HG03378 (cell line): ENCODE measurements at regions not wholly inside any gene's neighbourhood (a gene's known extent, or its start where the extent isn't known, plus 50 kb on each side); places are given as distances from the start of the nearest gene placed in this dataset.
"Not testable (repeated sequence)": the region's sequence is repeated elsewhere in the genome, so short reads cannot be mapped to it uniquely, and the experiment has no call there.

ENCODE experiments used
- ATAC-seq: cut with Tn5 transposase; IDR thresholded peaks from one replicate; pipeline ENCODE4 v1.9.1; 2021; ENCODE audit warnings: mild to moderate bottlenecking, moderate library complexity; ENCODE audit not compliant: unreplicated experiment

DNA sequence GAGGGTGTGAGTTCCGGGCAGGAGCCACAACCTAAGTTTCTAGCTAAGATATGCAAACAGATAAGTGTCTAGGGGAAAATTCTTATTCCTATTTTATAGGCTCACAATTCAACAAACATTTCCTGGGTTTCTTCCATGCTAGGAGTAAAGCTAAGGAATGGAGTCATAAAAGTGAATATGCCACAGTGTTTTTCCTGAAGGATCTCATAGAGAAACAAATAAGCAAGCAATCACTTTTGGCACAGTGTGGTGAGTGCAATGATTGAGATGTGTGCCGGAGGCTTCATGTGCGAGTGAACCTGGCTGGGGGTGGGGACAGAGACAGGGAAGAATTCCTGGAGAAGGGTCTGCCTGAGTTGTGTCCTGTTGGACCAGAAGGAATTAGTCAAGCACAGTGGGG is 147.4 kb downstream of the TENT5C start:
- ATAC-seq: no peak

- ATAC-seq: no peak
These were observed 147.8 kb downstream of the TENT5C start for GRCh38 chr1:117753652-117754051.

DNA sequence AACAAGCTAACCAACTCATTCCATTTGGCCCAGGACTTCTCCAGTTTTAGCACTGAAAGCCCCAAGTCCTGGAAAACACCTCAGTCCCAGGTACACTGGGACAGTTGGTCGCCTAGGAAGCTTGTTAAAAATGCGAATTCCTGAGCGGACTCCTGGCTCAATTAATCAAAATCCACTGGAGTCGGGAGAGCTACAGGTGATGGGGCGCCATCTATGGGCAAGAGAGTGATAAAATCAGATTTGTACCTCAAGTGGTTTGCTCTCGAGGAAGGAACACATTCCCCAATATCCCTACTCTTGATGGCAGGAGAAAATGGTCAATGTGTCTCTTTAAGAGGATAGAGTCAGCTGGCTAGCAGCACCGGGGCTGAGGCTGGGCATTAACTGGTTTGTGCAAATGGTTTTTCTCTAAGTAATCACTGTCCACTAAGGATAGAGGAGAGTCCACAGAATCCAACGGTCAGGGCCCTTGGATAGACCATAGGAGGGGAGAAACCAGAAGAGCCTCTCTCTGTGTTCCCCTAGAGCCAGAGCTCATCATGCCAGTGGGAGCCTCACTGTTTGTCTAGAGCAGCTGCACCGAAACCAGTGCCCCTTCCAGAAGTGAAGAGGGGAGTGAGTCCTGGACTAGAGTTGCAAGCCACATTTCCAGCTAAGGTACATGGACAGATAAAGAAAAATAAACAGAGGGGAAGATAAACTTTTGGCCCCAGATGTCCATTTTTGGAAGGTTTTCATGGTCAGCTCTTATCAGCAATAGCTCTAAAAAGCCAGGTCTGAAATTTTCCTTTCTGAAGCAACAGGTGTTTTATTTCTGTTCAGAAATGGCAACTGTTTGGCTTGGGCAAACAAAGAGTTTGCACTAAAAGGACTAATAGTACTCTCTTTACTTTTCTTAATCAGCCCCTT is 148.5 kb downstream of the TENT5C start:
- ATAC-seq: no peak

DNA sequence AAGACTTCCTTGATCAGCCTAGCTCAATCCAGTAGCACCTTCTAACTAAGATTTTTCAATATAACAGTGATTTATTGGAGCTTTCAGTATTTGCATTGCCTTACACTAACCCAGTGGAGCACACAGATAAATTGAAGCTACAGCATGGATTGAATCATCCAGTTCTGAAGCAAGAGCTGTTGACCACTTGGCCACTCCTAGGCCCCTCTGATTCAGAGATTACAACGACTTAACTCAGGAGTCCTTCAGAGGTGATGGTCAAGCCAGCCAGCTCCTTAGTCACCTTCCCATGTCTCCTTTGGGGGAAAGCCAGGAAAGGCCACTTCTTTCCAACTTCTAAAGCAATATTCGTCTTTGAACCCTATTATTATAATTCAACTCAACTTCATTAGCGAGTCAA is 151.8 kb downstream of the TENT5C start:
- ATAC-seq: no peak

DNA sequence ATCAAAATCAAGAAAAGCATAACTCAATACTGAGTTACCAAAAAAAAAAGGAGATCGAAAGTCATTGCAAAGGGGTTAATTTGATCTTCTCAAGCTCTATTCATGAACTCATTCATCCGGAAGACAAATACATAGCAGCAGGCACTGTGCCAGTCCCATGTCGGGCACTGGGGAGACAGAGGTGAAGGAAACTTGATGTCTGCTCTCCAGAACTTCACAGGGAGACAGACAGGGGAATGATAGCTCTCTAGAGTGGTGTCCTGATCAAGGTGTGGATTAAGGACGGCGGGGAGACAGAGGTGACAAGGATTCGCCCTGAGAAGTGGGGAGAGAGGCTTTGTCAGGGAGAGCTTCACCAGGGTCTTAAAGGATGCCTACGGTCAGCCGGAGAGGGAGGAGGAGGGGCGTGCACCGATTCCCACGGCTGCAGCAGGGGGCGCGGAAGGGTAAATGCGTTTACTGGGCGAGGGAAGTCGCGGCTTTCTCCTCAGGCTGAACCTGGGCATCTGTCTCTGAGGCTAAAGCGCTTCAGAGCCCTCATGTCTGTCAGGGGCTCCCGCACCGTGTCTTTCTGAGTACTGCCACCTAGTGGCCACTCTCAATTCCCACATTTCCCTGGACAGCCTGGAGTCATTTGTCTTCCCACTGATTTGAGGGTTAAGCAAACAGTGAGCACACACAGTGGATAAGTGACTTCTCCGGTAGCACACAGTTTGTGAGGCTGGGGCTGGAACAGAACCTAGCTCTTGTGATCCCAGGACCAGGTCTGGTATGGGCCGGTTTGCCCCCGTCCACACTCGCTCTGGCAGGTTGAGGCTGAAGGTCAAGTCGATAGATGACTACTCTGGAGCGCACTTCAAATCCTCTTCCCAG is 152.8 kb downstream of the TENT5C start:
- ATAC-seq: peak; percentile 90

DNA sequence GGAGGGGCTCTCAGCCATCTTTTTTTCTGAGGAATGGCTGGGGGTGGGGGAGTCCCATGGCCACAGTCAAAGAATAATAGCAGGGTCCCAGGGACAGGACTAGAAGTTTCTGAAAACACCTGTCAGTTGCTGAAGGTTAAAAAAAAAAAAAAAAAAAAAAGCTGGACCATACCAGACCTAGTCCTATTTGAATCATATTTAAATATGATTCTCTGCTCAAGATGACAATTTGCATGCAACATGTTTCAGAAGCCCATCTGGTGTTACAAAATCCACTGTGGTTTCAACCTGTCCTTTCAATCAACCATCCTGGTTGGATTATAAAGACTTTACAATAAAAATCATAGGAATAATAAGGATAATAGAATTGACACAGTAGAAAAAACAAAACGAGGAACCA is 153.7 kb downstream of the TENT5C start:
- ATAC-seq: no peak

DNA sequence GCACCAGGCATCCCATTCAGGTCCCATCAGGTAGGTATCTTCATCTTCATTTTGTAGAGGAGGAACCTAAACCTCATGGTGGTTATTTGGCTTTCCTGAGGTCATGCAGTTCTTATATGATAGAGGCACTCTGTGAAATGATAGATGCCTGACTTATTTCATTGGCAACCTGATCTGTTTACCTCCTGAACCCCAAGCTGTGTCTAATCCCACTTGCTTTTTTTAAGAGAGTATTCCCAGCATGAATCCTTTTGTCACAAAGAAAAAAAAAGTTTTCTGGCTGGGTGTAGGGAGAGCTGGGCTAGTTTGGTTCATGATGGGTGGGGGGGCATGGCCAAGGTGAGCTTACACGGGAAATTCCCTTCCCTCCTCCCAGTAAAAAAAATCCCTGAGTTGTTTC is 154.2 kb downstream of the TENT5C start:
- no peak for ATAC-seq

DNA sequence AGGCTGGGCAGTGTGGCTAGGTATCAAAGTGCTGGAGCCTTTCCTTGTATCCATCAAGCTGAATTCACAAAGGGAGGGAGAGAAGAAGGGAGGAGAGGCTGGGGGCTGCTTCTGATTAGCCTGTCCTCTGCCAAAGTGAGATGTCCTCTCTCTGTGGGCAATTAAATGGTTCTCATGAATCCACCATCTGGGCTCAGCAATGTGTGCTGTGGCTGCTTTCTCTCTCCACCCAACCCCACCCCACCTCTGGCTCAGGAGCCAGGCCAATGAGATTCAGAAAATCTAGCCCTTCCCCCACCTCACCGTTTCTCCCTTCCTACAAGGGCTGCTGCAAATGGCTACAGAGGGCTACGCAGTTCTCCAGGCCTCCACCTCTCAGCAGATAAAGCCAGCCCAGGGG is 154.6 kb downstream of the TENT5C start:
- ATAC-seq: no peak

DNA sequence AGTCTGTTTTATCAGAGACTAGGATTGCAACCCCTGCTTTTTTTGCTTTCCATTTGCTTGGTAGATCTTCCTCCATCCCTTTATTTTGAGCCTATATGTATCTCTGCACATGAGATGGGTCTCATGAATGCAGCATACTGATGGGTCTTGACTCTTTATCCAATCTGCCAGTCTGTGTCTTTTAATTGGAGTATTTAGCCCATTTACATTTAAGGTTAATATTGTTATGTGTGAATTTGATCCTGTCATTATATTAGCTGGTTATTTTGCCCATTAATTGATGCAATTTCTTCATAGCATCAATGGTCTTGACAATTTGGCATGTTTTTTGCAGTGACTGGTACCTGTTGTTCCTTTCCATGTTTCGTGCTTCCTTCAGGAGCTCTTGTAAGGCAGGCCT is 161.7 kb downstream of the GDAP2 start:
- not testable (repeated sequence) for ATAC-seq

- ATAC-seq: no peak
These were observed 158.4 kb downstream of the GDAP2 start for GRCh38 chr1:117770981-117771531.

DNA sequence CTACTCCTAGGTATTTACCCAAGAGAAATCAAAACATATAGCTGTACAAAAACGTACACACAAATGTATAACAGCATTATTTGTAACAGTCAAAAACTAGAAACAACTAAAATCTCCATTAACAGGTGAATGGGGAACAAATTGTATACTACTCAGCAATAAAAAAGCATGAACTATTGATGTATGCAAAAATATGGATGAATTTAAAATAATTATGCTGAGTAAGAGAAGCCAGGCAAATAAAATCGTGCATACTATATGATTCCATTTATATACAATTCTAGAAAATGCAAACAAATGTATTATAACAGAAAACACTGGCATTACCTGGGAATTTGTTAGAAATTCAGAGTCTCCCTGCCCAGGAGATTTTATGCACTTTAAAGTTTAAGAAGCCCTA is 150.1 kb downstream of the GDAP2 start:
- ATAC-seq: no peak

DNA sequence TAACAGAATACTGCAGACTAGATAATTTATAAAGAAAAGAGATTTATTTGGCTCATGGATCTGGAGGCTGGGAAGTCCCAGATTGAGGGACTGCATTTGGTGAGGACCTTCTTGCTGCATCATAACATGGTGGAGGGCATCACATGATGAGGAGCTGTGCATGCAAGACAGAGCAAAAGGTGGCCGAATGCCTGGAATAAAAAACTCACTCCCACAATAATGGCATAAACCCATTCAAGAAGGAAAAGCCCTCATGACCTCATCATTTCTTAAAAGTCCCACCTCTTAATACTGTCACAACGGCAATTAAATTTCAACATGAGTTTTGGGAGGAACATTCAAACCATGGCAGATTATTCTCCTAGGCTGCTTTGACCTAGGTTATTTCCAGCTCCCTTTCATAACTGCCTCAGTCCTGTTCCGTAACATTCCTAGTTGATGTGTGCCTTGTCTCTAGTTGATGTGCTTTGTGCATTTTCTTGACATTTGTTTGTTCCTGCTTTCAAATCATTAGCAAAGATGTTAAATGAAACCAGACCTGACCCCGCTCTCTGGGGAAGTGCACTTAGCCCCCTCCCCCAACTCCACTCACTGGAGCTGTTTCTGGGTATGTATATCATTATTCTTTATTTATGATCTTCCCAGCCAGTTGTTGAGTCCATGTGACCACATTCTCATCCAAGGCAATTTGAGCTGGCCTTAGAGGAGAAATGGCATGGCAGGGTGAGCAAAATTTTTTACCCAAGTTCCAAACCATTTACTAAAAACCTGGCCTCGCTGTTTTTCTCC is 148.5 kb downstream of the GDAP2 start:
- no peak for ATAC-seq

DNA sequence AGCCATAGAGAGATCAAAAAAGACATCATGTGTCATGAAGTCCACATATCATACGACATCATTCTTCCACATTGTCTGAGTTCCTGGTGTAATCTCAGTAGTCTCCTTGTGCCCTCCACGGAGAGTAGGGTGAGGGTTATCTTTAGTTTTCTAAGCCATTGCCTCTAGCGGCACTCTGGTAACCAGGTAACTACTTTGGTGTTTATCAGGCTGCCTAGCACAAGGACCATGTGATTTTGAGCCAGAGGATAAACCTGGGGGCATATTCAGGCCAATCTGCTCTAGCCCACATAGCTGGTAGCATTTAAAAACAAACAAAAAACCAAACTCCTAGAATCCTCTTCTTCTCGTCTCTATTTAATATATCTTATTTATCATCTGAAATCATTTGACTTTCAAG is 147.4 kb downstream of the GDAP2 start:
- no peak for ATAC-seq

- no peak for ATAC-seq
These were observed 145.6 kb downstream of the GDAP2 start for GRCh38 chr1:117783606-117784396.

DNA sequence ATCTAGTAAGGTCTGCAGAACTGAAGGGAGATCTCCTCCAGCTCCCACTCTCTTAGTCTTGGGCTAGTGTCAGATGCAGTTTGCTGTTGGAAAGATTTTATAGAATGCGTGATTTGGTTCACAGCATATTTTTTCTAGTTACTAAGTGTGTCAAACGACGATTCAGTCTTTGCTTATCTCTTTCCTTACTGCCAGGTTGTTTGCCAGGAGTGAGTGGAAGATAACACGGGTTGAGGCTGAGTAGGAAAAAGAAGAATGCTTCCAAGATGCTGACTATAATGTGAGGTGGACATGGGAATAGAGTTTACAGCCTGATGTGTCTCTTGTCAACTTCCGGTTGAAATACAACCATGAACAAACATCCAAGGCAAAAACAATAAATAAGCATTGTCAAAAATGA is 141.4 kb downstream of the GDAP2 start:
- ATAC-seq: no peak

GRCh38 chr1:117793413-117793812 is 136.0 kb downstream of the GDAP2 start:
- ATAC-seq: no peak

DNA sequence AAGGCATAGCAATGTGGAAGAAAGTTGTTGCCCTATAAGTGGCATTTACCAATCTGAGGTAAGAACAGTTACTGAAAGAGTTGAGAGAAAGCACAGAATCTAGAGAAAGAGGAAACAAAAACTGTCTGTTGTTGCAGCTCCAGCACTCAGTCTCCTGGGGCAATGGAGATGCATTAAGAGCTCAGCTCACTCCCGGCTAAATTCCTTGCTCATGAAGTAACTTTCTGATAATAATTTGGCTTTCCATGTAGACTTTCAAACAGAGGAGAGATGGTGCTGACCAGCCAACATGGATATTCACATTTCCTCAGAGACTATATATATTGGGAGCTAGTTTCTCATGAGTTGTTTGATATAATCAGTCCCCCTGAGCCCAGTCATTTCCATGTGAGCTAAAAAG is 135.3 kb downstream of the GDAP2 start:
- no peak for ATAC-seq

DNA sequence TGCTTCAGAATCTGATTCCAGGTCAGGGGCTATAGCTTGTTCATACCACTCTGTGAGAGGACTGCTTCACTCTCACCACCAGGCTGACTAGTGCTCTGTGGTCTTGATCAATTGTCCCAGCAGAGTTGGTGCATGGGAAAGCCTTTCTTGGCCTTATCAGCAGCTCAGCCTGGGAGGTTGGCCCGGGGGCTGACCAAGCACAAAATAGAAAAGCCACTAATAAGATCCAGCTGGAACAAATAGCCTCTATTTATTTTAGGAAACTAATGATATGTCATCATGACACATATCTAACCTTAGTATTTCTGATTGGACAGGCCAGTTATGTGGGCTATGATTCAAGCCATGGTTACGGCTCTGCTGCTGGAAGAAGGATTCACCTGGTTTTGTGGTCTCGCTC is 134.2 kb downstream of the GDAP2 start:
- no peak for ATAC-seq

GRCh38 chr1:117795792-117796191 is 133.6 kb downstream of the GDAP2 start:
- no peak for ATAC-seq

DNA sequence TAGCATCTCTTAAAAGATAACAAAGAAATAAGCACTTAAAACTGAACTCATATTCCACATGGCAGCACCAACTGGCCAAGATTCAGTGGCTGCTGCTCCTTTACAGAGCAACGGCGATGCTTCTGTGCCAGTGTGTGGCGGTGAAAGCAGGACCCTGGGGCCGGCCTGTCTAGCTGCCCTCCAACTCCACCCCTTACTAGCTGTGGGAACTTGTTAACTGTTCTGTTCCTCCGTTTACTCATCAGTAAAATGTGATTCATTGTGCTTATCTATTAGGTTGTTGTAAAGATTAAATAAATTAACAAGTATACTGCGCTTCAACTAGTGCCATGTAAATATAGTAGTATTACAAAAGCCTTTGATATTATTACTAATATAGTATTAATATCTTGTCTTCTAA is 133.2 kb downstream of the GDAP2 start:
- ATAC-seq: no peak
